ENCODE measurements at regions not wholly inside any gene's neighbourhood (a gene's known extent, or its start where the extent isn't known, plus 50 kb on each side); places are given as distances from the start of the nearest gene placed in this dataset.

DNA sequence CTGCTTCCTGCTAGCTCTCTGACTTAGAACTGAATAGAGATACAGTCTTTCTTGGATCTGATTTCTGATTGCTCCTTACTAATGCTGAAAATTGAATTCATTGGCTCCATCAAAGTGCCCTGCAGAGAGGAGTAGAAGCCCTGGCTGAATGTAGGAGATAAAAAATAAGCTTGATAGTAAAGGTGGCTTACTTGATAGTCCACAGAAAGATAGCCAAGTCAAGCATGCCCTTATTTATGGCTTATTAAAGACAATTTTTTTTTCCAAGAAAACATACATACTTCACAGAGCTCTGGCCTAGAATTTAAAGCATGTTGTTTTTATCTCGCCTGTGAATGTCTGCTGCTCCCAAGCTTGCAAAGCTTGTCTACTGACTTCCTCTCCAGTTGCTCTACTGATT, 124.6 kb upstream of the CADPS start:
- TF ChIP-seq SIN3A (IDR thresholded peaks at IDR 0.05; ENCODE audit: borderline replicate concordance, insufficient read depth, low read length) = no peak
- TF ChIP-seq FOXP2 (optimal IDR thresholded peaks at IDR 0.05; ENCODE audit: borderline replicate concordance, extremely low read depth, extremely low read length, insufficient read depth) = no peak
- TF ChIP-seq TAF1 (IDR thresholded peaks at IDR 0.05; ENCODE audit: borderline replicate concordance, insufficient read depth, low read length) = no peak
- TF ChIP-seq POLR2AphosphoS5 (IDR thresholded peaks at IDR 0.05; ENCODE audit: low read depth, low read length) = no peak
- TF ChIP-seq, protein P1, sequence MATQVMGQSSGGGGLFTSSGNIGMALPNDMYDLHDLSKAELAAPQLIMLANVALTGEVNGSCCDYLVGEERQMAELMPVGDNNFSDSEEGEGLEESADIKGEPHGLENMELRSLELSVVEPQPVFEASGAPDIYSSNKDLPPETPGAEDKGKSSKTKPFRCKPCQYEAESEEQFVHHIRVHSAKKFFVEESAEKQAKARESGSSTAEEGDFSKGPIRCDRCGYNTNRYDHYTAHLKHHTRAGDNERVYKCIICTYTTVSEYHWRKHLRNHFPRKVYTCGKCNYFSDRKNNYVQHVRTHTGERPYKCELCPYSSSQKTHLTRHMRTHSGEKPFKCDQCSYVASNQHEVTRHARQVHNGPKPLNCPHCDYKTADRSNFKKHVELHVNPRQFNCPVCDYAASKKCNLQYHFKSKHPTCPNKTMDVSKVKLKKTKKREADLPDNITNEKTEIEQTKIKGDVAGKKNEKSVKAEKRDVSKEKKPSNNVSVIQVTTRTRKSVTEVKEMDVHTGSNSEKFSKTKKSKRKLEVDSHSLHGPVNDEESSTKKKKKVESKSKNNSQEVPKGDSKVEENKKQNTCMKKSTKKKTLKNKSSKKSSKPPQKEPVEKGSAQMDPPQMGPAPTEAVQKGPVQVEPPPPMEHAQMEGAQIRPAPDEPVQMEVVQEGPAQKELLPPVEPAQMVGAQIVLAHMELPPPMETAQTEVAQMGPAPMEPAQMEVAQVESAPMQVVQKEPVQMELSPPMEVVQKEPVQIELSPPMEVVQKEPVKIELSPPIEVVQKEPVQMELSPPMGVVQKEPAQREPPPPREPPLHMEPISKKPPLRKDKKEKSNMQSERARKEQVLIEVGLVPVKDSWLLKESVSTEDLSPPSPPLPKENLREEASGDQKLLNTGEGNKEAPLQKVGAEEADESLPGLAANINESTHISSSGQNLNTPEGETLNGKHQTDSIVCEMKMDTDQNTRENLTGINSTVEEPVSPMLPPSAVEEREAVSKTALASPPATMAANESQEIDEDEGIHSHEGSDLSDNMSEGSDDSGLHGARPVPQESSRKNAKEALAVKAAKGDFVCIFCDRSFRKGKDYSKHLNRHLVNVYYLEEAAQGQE (IDR thresholded peaks at IDR 0.05; ENCODE audit: insufficient read depth in 1 of 2, low read depth in 2 of 2, low read length in 2 of 2) = no peak

DNA sequence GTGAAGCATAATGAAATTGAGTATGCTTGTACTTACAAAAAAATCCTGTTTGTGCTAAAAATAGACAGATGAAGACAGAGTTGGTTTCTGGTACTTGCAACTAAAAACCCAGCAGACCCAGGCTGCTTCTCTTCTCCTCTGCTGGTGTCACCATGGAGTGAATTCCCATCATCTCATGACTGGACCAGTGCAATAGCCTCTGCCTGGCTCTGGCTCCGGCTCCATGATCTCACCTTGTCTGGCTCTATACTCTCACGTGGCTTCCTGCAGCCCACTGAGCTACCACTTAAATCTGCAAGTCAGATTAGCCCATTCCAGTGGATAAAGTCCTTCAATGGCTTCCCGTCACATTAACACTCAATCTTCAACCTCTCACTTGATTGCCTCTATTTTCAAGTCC, 129.2 kb upstream of the CADPS start:
- TF ChIP-seq TAF1 (IDR thresholded peaks at IDR 0.05; ENCODE audit: borderline replicate concordance, insufficient read depth, low read length) (no peak), POLR2AphosphoS5 (IDR thresholded peaks at IDR 0.05; ENCODE audit: low read depth, low read length) (no peak), FOXP2 (optimal IDR thresholded peaks at IDR 0.05; ENCODE audit: borderline replicate concordance, extremely low read depth, extremely low read length, insufficient read depth) (no peak), SIN3A (IDR thresholded peaks at IDR 0.05; ENCODE audit: borderline replicate concordance, insufficient read depth, low read length) (no peak)
- TF ChIP-seq, protein P1 (IDR thresholded peaks at IDR 0.05; ENCODE audit: insufficient read depth in 1 of 2, low read depth in 2 of 2, low read length in 2 of 2) = no peak

DNA sequence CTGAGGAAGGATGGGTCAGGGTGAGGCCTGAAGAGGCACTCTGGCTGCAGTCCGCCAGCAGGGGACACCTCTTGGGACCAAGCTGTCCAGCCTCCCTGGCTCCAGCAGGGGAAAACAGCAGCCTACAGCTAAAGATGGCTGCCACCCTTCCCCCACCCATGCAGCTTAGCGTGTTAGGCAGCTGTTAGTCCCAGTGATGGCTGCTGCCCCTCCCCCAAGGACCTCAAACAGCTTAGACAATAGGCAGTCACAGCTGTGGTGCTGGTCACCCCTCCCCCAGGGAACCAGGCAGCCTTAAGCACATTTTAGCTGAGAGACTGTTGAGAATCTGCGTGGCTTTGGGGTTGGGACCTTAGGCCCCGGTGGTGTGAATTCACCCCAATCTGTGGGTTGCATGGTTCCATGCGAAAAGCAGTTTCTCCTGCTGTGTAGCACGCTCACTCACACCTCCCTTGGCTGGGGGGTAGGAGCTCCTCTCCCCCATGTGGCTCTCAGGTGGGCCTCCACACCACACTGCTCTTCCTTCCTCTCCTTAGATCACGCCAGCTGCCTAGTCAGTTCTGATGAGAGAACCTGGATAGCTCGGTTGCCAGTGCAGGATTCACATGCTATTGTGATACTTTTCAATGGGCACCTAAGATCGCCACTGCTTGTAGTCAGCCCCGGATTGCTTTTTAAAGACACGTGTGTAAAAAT, 140.5 kb upstream of the CADPS start:
- TF ChIP-seq SIN3A (IDR thresholded peaks at IDR 0.05; ENCODE audit: borderline replicate concordance, insufficient read depth, low read length) = no peak
- no peak for TF ChIP-seq POLR2AphosphoS5 (IDR thresholded peaks at IDR 0.05; ENCODE audit: low read depth, low read length)
- no peak for TF ChIP-seq TAF1 (IDR thresholded peaks at IDR 0.05; ENCODE audit: borderline replicate concordance, insufficient read depth, low read length)
- TF ChIP-seq FOXP2 (optimal IDR thresholded peaks at IDR 0.05; ENCODE audit: borderline replicate concordance, extremely low read depth, extremely low read length, insufficient read depth) = no peak
- TF ChIP-seq, protein P1 (IDR thresholded peaks at IDR 0.05; ENCODE audit: insufficient read depth in 1 of 2, low read depth in 2 of 2, low read length in 2 of 2) = no peak

DNA sequence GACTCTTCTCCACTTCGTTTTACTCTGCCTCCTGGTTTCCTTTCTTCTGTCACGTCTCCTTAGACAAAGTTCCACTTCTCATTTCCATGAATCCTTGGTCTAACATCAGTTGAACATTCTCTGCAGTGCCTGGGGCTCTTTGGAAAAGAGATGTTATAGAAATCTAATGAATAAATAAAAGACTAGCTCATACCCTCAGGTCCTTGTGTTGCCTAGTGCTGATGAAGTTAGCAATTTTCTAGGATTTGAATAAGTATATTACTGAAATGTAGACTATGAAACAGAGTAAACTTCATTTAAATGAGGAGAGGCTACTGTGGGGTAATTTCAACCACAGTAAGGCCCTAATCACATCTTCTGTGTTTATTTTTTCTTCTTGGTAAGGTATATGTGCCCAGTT, 146.9 kb upstream of the CADPS start:
- TF ChIP-seq POLR2AphosphoS5 (IDR thresholded peaks at IDR 0.05; ENCODE audit: low read depth, low read length) (no peak), SIN3A (IDR thresholded peaks at IDR 0.05; ENCODE audit: borderline replicate concordance, insufficient read depth, low read length) (no peak), TAF1 (IDR thresholded peaks at IDR 0.05; ENCODE audit: borderline replicate concordance, insufficient read depth, low read length) (no peak), FOXP2 (optimal IDR thresholded peaks at IDR 0.05; ENCODE audit: borderline replicate concordance, extremely low read depth, extremely low read length, insufficient read depth) (no peak)
- TF ChIP-seq, protein P1 (IDR thresholded peaks at IDR 0.05; ENCODE audit: insufficient read depth in 1 of 2, low read depth in 2 of 2, low read length in 2 of 2) = no peak
